ENCODE measurements at regions not wholly inside any gene's neighbourhood (a gene's known extent, or its start where the extent isn't known, plus 50 kb on each side); places are given as distances from the start of the nearest gene placed in this dataset.

GRCh38 chr2:236748385-236748784, 178.8 kb downstream of the ACKR3 start:
- TF ChIP-seq EZH2 (IDR thresholded peaks at IDR 0.05) = no peak
- no peak for TF ChIP-seq POLR2AphosphoS5 (IDR thresholded peaks at IDR 0.05; ENCODE audit: borderline replicate concordance, low read depth, low read length)
- TF ChIP-seq FOXP2 (optimal IDR thresholded peaks at IDR 0.05; ENCODE audit: control extremely low read depth, extremely low read length, insufficient read depth) = no peak
